ENCODE measurements at regions not wholly inside any gene's neighbourhood (a gene's known extent, or its start where the extent isn't known, plus 50 kb on each side); places are given as distances from the start of the nearest gene placed in this dataset.
"Not testable (repeated sequence)": the region's sequence is repeated elsewhere in the genome, so short reads cannot be mapped to it uniquely, and the experiment has no call there.

GRCh38 chr13:22931576-22931975 lies 249.2 kb upstream of the SGCG start:
- DNase-seq, result no peak

DNA sequence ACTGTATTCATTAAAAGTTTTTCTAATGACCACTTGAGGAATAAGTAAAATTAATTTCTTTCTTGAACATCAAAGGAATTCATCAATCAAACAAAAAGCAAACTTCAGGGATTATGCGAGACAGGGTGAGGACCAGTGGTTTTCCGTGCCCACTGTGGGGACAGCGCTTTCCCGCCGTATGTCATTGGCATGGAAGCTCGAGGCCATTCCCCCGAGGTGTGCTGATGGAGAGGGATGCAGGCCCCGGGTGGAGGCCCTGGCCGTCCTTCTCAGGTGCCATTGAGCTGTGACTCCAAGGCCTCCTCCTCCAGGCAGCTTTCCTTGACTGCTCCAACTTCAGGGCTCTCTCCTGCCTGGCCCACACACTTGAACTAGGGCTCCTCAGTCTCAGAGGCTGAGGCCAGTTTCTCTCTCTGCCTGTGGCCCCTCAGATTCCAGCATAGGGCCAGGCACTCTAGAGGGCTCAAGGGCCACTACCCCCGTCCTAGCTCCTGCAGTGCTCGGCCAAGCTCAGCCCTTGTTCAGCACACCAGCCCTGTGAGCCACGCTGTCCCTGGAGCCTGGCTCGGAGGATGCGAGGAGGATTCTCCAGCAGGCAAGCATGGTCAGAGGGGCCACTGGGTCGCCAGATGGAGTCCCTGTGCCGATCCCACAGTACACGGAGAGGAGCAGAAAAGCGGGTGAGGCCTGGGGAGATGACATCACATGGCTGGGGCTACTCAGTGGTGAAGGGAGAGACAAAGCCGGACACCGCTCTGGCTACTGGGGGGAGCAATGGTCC lies 248.0 kb upstream of the SGCG start:
- DNase-seq, result not testable (repeated sequence)

DNA sequence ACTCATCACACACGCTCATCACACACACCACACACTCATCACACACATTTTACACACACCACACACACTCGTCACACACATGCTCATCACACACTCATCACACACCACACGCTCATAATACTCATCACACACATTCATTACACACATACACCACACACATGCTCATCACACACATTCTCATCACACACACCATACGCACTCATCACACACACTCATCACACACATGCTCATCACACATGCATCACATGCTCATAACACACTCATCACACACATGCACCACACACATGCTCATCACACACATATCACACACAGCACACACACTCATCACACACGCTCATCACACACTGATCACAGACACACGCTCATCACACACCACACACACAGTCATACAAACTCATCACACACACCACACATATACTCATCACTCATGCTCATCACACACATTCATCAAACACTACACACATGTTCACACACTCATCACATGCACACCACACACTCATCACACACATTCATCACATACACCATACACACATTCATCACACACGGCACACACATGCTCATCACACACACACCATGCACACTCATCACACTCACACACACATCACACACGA lies 247.1 kb upstream of the SGCG start:
- DNase-seq, result no peak

DNA sequence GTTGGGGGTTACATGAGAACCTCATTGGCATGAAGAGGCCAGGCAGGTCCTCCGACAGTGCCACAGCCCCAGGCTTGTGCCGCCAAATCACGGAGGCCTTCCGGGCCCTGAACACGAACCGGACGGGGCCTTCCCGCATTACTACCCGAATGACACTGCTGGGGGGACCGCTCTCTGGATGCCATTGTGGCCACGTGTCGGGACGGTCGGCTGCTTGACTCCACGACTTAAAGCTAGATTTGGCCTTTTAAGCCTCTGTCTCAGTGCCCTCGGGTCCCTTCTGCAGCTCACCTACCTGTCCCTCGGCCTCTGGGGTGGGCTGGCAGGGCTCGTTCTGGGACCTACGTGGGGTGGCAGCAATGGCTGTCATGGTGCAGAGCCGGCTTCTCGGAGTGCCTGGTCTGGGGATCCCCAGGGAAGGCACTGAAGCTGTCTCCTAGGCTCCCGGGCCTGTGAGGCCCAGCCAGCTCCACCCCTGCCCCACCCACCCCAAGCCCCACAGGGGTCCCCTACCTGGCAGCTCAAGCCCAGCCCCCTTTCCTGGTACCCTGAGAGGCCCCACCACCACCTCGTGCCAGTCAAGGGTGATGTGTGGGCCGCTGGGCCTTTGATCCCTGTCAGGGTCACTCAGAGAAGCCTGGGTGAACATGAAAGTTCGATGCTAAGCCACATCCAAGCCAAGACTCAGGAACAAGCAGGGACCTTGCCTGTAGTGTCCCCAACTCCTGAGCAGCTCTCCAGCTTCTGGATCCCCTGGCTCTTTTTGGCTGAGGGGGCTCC lies 245.8 kb upstream of the SGCG start:
- DNase-seq, result no peak

- no peak for DNase-seq
Observed at GRCh38 chr13:22936228-22936627, 244.6 kb upstream of the SGCG start.

GRCh38 chr13:22937241-22937640 lies 243.5 kb upstream of the SGCG start:
- DNase-seq, result no peak

DNA sequence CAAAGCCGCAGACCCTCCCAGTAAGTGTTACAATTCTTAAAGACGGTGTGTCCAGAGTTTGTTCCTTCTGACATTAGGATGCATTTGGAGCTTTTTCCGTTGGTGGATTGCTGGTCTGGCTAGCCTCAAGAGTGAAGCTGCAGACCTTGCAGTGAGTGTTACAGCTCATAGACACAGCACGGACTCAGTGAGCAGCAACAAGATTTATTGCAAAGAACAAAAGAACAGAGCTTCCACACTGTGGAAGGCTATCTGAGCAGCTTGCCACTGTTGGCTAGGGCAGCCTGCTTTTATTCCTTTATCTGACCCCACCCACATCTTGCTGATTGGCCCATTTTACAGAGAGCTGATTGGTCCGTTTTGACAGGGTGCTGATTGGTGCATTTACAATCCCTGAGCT lies 242.8 kb upstream of the SGCG start:
- DNase-seq, result no peak

- no peak for DNase-seq
Observed at GRCh38 chr13:22938576-22938975, 242.2 kb upstream of the SGCG start.

- DNase-seq, result no peak
Observed at GRCh38 chr13:22939157-22939556, 241.6 kb upstream of the SGCG start.

DNA sequence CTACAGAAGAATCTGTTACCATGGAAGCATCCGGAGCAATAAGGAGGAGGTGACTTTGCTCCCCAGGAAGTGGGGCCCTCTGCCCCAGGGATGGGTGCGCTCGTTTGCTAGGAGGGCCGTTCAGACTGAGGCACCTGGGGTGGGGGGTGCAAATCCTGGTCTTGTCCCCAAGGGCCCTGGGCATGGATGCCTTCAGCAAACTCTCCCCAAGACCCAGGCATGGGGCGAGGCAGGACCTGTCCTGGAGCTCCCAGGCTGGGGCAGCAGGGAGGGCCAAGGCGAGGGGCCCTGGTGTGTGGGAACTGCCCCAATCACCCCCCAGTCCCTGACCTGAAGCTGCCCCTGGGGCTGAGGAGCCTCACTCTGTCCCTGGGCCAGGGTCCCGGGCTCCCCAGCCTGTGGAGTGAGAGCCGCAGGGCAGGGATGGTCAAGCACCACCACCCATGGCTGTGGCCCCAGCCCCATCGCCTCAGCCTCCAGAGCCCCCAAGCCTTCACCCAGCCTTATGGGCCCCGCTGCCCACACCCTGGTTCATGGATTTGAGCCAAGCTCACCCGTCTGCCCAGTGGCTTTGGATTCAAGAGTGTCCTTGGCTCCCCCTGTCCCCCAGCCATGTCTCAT lies 240.6 kb upstream of the SGCG start:
- DNase-seq, result no peak

GRCh38 chr13:22940736-22941135 lies 240.0 kb upstream of the SGCG start:
- no peak for DNase-seq

GRCh38 chr13:22941495-22941894 lies 239.3 kb upstream of the SGCG start:
- not testable (repeated sequence) for DNase-seq

DNA sequence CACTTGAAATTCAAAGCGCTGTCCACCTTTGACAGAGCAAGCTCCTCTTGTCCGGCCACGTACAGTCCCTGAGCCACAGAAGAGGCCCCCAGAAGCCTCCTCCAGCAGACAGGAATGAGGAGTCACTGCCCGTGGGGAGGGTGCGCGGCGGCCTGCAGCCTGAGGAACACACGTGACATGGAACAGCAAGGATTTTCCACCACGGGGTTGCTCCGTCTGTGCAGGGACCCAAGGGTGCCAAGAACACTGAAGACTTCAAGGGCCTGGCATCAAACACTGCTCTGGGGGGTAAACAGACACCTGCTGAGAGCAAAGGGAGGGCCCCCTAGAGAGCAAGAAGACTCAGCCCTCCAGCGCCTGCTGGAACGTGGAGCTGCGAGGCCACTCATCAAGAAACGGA lies 237.9 kb upstream of the SGCG start:
- DNase-seq, result not testable (repeated sequence)

DNA sequence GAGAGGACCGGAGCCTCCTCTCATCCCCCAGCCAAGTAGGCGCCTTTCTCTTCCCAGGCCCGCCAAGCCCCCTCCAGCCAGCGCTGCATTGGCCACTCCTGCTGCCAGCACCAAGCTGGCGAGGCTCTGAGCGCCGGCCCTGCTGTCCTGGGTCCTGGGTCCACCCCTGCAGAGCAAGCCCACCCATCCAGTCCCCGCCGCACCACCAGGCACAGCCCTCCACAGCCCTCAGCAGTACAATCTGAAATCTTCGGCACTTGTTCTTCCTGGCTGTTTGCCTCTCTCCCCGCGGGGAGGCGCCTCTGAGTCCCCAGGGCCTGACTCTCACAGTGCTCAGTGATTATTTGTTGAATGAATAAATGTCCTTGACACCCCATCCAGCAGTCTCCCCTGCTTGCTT lies 236.4 kb upstream of the SGCG start:
- no peak for DNase-seq

GRCh38 chr13:22945321-22946226 lies 235.2 kb upstream of the SGCG start:
- DNase-seq, result no peak

- DNase-seq, result no peak
Observed at GRCh38 chr13:22948421-22948820, 232.4 kb upstream of the SGCG start.

DNA sequence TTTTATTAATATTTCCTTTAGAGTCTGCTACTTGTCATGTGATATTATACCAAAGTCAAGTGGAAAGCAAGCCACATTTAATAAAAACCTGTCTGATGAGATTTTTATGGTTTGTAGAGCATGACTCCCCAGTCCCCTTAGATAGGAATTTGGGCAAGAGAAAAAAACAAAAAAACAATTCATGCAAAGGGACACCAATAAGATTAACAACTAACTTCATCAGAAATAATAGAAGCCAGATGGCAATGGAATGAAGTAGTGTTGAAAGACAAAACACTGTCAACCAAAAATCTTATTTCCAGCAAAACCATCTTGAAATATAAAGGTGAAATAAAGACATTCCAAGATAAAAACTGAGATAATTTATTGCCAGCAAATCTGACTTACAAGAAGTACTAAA lies 228.8 kb upstream of the SGCG start:
- DNase-seq, result not testable (repeated sequence)

GRCh38 chr13:22955147-22955546 lies 225.6 kb upstream of the SGCG start:
- DNase-seq, result not testable (repeated sequence)

GRCh38 chr13:22956456-22957115 lies 224.2 kb upstream of the SGCG start:
- DNase-seq, result not testable (repeated sequence)

DNA sequence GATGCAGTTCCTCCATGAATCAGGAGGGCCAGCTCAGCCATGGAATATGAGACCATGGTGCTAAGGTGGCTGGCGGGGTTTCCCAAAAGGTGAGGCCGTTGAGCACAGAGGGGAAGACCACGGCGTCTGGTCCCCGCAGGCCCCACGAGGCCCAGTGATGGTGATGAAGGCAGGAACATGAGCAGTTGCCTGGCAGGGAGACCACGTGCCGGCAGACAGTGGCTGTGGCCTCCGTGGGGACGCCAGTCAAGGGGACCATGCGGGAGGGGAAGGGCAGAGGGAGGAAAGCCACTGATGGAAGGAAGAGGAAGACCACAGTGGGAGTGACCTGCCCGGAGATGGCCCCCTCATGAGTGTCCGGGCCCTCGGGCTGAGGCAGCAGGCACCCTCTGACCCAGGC lies 220.9 kb upstream of the SGCG start:
- DNase-seq, result not testable (repeated sequence)

- DNase-seq, result no peak
Observed at GRCh38 chr13:22960827-22961226, 220.0 kb upstream of the SGCG start.

DNA sequence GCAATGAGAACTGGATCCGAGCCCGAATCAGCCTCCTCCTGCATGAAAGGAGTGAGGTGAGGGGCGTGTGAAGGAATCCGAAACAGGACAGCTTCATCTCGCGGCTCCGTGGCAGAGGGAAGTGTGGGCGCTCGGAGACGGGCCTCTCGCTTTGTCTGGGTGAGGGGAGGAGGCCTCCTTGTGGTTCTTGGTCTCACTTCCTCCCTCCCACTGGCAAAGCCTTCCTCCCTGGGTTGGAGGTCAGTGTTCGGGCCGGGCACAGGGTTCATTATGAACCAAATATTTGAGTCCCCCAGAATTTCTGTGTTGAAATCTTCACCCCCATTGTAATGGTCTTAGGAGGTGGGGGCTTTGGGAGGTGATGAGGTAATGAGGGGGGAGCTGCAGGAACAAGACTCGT lies 219.4 kb upstream of the SGCG start:
- not testable (repeated sequence) for DNase-seq
